Upper lobe of right lung (tissue), 1 donor: ENCODE measurements at regions not wholly inside any gene's neighbourhood (a gene's known extent, or its start where the extent isn't known, plus 50 kb on each side); places are given as distances from the start of the nearest gene placed in this dataset.

Source experiments
- ATAC-seq: fragments of 200-7000 bp; cut with Tn5 transposase; one replicate; pipeline ENCODE4 v1.9.1; 2020; ENCODE audit warnings: mild to moderate bottlenecking, moderate library complexity
- DNase-seq: peaks from one replicate; pipeline ENCODE4 v3.0.0-alpha.2; 2020
- H3K27ac ChIP-seq: fragments of 200-600 bp; one replicate; pipeline ENCODE4 v1.8.0; 2022
- H3K27me3 ChIP-seq: fragments of 200-600 bp; one replicate; pipeline ENCODE4 v1.8.0; 2022; ENCODE audit warnings: mild to moderate bottlenecking
- H3K36me3 ChIP-seq: fragments of 200-600 bp; one replicate; pipeline ENCODE4 v1.8.0; 2022
- H3K4me1 ChIP-seq: fragments of 200-600 bp; one replicate; pipeline ENCODE4 v1.8.0; 2022
- H3K4me3 ChIP-seq: fragments of 200-600 bp; one replicate; pipeline ENCODE4 v1.8.0; 2022; ENCODE audit warnings: mild to moderate bottlenecking
- H3K9me3 ChIP-seq: fragments of 200-600 bp; one replicate; pipeline ENCODE4 v1.8.0; 2022
- intact Hi-C: fragments of 100-400 bp; cut with DNase I; formaldehyde crosslinking; loops from one replicate; pipeline ENCODE4 v1.11.0; 2022
- TF ChIP-seq, protein P1 (sequence below): fragments of 200-600 bp; IDR thresholded peaks from one replicate; pipeline ENCODE4 v1.8.0; 2022; ENCODE audit warnings: antibody characterized with exemption
- donor health status: DM: no; HTN: yes; CAD: no; lungs with severe emphysema.

DNA sequence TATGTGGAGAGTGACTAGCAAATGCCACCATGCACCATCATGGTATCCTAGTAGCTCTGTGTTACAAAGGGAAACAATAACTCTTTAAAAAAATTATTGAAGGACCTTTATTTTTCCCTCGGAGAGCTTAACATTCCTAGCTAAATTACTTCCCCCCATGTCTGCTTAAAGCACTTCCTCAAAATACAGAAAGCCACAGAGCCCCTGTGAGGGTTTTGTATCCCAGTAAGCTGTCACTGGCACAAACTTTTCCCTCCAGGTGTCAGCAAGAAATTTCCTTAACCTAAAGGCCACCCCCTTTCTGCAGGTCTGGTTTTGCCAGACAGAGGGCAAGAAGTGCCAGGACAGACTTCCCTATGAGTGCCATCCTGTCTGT lies 340.0 kb upstream of the PRDM1 start:
- Histone ChIP-seq H3K4me3 (no peak overlapping the region), H3K36me3 (no peaks in the 10 kb centered on the region), H3K27me3 (no peaks in the 10 kb centered on the region), H3K4me1 (no peaks in the 10 kb centered on the region), H3K27ac (no peak overlapping the region), H3K9me3 (no peaks in the 10 kb centered on the region)
- DNase-seq: no peak
- TF ChIP-seq, protein P1, sequence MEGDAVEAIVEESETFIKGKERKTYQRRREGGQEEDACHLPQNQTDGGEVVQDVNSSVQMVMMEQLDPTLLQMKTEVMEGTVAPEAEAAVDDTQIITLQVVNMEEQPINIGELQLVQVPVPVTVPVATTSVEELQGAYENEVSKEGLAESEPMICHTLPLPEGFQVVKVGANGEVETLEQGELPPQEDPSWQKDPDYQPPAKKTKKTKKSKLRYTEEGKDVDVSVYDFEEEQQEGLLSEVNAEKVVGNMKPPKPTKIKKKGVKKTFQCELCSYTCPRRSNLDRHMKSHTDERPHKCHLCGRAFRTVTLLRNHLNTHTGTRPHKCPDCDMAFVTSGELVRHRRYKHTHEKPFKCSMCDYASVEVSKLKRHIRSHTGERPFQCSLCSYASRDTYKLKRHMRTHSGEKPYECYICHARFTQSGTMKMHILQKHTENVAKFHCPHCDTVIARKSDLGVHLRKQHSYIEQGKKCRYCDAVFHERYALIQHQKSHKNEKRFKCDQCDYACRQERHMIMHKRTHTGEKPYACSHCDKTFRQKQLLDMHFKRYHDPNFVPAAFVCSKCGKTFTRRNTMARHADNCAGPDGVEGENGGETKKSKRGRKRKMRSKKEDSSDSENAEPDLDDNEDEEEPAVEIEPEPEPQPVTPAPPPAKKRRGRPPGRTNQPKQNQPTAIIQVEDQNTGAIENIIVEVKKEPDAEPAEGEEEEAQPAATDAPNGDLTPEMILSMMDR: no peak
- intact Hi-C loops: no loop called here
- no peak for ATAC-seq

DNA sequence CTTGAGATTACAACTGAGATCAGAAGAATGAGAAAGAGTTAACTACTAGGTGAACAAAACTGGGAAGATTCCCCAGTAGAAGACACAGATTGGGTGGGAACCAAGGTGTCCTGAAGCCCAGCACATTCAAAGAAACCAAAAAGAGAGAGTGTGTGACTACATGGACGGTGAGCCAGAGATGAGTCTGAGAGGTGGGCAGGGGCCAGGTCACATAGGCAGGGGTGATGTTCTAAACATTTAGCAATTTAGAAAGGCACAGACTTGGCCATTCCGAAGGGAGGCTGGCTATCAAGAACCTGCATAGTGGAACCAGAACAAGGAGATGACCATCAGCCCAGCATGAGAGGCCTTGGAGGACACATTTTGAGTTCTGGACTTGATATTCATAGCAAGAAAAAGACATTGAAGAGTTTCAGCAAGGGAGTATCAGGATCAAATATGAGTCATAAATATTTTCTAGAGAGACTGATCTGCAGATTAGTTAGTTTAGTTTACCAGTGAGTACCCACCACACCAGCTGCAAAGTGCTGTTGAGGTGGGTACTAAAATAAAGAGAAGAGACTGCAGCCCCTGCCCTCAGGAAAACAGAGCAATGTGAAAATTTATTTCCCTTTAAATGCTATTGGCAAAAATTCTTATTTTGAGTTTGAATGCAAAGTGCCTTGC lies 340.5 kb upstream of the PRDM1 start:
- no peak for DNase-seq
- H3K4me1 ChIP-seq: no peaks in the 10 kb centered on the region
- no peak overlapping the region for H3K4me3 ChIP-seq
- H3K27me3 ChIP-seq: no peaks in the 10 kb centered on the region
- intact Hi-C loops: no loop called here
- H3K9me3 ChIP-seq: no peaks in the 10 kb centered on the region
- H3K36me3 ChIP-seq: no peaks in the 10 kb centered on the region
- H3K27ac ChIP-seq: no peak overlapping the region
- TF ChIP-seq, protein P1: no peak
- ATAC-seq: no peak

DNA sequence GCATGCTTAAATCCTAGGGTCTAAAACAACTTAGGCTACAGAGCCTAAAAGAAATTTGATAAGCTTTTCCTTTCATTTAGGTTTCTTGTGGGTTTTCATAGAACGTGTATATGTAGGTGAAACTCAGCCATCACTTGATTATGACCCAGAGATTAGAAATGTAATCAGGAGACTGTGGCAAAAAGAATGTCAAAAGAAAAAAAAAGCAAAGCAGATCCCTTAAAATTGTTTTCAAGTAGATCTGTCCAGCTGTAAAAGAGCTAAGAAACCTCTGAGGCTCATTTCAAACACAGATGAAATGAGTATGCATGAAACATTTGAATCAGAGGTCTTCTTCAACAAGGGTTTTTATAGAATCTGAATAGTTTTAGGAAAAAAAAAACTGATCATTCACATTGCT lies 341.3 kb upstream of the PRDM1 start:
- TF ChIP-seq, protein P1: no peak
- Histone ChIP-seq H3K27ac (no peak overlapping the region), H3K27me3 (no peaks in the 10 kb centered on the region), H3K36me3 (no peaks in the 10 kb centered on the region), H3K9me3 (no peaks in the 10 kb centered on the region), H3K4me3 (no peak overlapping the region), H3K4me1 (no peaks in the 10 kb centered on the region)
- no peak for DNase-seq
- no peak for ATAC-seq
- intact Hi-C loops: no loop called here

DNA sequence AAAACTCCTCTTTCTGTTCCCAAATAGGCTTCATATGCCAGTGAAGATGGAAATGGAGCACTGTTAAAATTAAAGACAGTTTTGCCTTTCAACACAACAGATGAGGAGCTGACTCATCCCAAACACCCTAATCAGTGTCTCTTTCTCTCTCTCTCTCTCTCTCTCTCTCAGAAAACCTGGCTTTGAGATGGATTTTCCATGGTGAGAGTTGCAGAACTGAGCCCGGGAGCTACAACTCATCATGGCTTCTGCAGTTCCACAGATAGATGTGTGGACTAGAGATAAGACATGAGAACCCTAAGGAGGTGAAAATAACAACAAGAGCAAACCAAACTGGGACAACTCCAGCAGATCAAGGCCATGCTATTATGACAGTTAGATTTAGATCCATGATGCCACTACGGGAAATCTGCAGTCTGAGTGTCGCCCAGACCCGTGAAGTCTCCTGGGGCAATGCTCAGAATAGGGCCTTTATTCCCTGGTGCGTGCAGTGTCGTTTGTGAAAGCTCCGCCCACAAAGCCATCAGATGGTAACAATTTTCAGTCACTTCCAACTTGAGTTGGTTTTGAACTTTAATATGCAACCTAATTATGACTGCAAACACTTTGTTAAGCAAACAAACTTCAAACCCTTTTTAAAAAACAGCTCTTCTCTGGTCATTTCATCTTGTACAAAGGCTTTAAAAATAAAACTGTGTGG lies 338.2 kb upstream of the PREP start:
- TF ChIP-seq, protein P1: no peak

DNA sequence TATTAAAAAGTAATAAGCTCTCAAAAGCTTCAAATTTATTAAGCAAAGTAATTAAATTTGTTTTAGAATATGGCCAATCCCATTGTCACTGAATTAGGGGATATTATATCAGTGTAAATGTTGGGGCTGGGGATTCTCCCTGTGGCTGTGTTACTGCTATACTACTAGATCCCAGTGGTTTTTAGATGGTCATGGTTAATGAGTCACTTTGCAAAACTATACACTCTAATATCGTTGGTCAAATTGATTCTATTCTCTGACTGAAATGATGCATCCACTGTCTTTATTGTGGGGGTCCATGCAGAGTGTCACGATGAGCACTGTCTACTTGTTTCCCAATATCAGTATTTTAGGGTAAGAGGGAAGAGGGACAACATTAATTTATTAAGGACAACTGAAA lies 336.9 kb upstream of the PREP start:
- intact Hi-C loops: no loop called here
- Histone ChIP-seq H3K27me3 (no peaks in the 10 kb centered on the region), H3K4me3 (no peak overlapping the region), H3K27ac (no peak overlapping the region), H3K36me3 (no peaks in the 10 kb centered on the region), H3K9me3 (no peaks in the 10 kb centered on the region), H3K4me1 (no peaks in the 10 kb centered on the region)
- DNase-seq (no peak), ATAC-seq (no peak)
- TF ChIP-seq, protein P1: no peak

More for the DNA sequence above, 338.2 kb upstream of the PREP start:
- Histone ChIP-seq H3K27ac (no peak overlapping the region), H3K27me3 (no peaks in the 10 kb centered on the region), H3K9me3 (no peaks in the 10 kb centered on the region), H3K4me1 (no peaks in the 10 kb centered on the region), H3K4me3 (no peak overlapping the region), H3K36me3 (no peaks in the 10 kb centered on the region)
- ATAC-seq: no peak
- DNase-seq: no peak
- intact Hi-C loops: no loop called here
